HG03139 (cell line): ENCODE measurements at regions not wholly inside any gene's neighbourhood (a gene's known extent, or its start where the extent isn't known, plus 50 kb on each side); places are given as distances from the start of the nearest gene placed in this dataset.
"Not testable (repeated sequence)": the region's sequence is repeated elsewhere in the genome, so short reads cannot be mapped to it uniquely, and the experiment has no call there.

Experiments
- ATAC-seq: cut with Tn5 transposase; IDR thresholded peaks from one replicate; pipeline ENCODE4 v1.9.1; 2021; ENCODE audit not compliant: unreplicated experiment

GRCh38 chr1:185549906-185550305, 184.3 kb upstream of the HMCN1 start:
- ATAC-seq = no peak

DNA sequence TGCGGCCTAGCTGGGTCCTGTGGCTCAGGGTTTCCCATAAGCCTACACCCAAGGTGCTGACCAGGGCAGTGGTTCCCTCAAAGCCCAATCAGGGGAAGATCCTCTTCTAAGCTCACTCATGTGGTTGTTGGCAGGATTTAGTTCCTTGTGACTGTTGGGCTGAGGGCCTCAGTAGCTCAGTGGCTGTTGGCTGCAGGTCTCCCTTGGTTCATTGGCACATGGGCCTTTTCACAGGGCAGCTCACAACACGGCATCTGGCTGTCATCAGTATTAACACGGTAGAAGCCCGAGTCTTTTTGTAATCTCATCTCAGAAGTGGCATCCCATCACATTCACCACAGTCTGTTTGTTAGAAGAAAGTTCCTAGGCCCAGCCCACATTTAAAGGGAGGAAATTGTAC, 188.2 kb upstream of the HMCN1 start:
- no peak for ATAC-seq

GRCh38 chr1:185541871-185542301, 192.3 kb upstream of the HMCN1 start:
- ATAC-seq = no peak

- no peak for ATAC-seq
These were observed 193.9 kb upstream of the HMCN1 start for GRCh38 chr1:185540295-185540694.

DNA sequence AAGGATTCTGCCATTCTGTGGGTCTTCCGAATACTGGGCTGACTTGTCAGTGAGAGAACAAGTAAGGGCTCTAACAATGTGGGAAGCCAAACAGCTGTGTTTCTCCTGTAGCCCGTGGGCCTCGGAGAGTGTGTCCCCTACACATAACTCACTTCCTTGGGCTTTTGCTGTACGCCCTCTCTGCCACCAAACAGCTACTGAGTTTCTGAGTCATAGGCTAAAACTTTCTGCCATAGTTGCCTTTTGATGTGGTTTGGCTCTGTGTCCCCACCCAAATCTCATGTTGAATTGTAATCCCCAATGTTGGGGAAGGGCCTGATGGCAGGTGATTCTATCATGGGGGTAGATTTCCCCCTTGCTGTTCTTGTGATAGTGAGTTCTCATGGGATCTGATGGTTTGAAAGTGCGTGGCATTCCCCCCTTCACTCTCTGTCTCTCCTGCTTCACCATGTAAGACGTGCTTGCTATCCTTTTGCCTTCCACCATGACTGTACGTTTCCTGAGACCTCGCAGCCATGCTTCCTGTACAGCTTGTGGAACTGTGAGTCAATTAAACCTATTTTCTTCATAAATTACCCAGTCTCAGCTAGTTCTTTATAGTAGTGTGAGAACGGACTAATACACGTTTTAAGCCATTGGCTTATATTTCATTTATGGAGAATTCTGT, 194.8 kb upstream of the HMCN1 start:
- ATAC-seq = no peak

GRCh38 chr1:185538309-185538898, 195.8 kb upstream of the HMCN1 start:
- ATAC-seq = not testable (repeated sequence)

- no peak for ATAC-seq
These were observed 196.6 kb upstream of the HMCN1 start for GRCh38 chr1:185537596-185537995.

DNA sequence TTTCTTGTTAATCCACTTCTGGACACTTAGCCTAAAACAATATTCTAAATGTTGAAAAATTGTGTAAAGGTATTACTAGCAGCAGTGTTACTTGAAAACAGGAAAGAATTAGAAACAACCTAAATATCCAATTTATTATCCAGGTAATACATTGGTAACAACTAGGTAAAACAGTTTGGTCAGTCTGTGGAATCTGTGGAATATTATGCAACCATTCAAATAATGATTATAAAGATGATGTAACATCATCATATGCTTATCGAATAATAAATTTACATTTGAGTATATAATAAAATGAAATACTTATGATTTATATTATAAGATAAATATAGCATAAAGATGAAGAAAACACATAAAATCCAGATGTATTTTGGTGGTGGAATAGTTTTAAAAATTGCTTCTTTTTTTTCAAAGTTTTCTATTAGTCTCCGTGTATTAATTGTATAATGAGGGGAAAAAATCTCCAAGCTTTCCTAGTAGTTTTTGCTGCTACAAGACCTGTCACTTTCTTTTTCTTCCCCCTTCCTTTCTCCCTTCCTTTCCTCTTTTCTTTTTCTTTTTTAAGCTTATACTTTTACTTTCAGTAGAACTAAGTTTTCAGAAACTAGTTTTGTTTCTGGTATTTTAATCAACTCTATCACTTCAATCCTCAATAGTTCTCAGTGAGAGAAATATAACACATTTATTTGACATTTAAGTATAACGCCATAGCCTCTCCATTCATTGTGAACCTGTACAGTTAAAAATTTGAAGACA, 197.8 kb upstream of the HMCN1 start:
- ATAC-seq = no peak

DNA sequence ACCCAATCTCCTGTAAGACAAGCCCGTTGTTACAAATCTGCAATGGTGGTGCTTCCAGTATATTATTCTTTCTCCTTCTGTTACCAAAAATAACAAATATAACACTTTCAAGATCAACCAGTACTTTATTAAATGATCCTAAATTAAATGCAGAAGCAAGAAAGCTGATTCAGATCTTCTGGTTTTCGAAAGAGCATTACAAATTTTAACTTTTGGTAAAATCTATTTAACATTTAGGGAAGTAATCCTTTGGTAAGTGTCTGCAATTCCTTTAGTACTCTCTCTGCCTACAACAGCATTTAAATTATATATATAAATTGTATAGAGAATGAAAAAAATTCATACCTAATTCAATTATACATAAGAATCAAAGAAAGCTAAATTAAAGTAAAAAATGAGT, 198.6 kb upstream of the HMCN1 start:
- no peak for ATAC-seq

DNA sequence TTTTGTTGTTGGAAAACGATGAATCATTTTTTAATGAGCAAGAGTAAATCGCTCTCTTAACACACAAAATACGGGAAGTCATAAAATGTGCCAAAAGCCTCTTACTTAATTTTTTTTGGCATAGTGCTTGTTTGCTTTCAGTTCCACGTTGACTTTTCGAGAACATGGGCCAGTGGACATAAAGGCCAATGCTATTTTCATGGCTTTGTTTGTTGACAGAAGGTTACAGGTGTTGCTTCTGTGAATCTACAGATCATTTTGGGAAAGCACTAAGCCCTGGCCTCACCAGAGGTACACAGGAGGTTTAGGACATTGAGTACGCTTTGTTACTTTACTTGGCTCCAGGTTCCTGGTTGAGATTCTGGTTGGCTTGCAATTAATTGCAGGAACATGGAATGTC, 199.4 kb upstream of the HMCN1 start:
- ATAC-seq = no peak

GRCh38 chr1:185533596-185533995, 200.6 kb upstream of the HMCN1 start:
- no peak for ATAC-seq

- ATAC-seq = no peak
These were observed 201.3 kb upstream of the HMCN1 start for GRCh38 chr1:185532856-185533255.

- no peak for ATAC-seq
These were observed 202.4 kb upstream of the HMCN1 start for GRCh38 chr1:185531838-185532237.

DNA sequence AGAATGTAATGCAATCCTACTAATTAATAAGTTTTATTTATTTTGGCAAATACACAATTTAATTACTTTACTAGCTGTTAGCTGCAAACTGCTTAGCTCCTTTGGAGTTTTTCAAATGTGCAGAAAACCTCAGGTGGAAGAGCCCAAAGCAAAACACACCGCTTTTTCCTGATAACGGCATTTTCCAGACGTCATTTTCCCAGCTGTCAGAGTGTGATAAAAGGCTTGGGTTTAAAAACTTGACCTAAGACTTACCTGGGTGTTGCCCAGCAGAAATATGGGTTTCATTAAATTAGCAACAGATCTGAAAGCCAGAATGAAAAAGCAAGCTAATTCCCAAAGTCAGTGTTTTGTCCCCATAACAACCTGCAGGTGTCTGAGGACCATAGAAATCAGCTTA, 204.0 kb upstream of the HMCN1 start:
- ATAC-seq = no peak

GRCh38 chr1:185529673-185530072, 204.5 kb upstream of the HMCN1 start:
- no peak for ATAC-seq

DNA sequence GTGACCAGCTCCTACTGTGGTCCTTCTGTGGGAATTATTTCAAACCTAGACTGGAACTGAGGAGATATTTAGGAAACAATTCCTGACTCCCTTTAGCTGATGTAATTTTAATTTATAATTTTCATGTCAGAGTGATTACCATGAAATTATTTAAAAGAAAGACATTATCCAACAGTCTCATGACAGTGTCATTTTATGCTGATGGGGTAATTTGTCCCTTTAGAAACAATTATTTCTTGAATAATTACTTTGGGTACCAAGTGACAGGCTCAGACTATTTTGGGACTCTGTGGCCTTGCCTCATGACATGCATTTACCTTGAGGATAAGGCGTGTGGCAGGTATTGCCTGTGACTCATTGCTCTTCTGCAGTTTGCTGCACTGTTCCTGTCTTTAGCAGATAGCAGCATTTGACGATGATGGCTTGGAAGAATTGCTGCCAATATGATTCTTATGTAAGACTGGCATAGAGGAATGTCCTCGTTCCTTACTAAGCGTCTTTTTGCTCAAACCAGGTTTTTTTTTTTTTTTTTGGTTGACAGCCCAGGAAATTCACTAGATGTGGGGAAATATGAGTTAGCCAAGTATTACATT, 206.0 kb upstream of the HMCN1 start:
- ATAC-seq = no peak

- ATAC-seq = peak; percentile 98
These were observed 207.6 kb upstream of the HMCN1 start for GRCh38 chr1:185526344-185527307.

GRCh38 chr1:185520188-185520920, 203.3 kb upstream of the IVNS1ABP start:
- ATAC-seq = peak; percentile 79

DNA sequence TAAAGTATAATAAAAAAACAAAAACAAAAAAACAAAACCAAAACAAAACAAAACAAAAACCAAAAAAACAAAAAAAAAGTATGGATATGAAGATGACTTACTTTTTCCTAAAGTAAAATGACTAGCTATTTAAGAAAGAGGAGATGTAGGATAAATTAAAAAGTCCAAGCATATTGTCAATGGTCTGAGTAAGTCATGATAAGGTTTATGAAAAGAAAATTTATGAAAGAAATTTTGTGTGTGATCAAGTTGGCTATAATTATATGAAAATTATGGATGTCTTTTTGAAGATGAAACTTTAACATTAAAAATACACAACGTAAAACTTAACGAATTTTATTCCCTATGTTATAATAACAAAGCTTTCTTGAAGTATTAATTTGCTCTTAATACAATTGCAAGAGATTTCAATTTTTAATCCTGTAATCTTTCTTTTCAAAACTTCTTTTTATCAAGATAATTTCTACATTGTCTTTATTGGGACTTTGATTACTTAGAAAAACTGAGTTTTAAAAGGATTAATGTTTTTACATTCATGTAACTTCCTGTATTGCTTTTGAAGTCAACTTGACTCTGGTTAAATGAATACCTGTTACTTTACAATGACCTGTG, 200.9 kb upstream of the IVNS1ABP start:
- no peak for ATAC-seq

- ATAC-seq = not testable (repeated sequence)
These were observed 200.3 kb upstream of the IVNS1ABP start for GRCh38 chr1:185517301-185517700.
